ENCODE measurements at regions not wholly inside any gene's neighbourhood (a gene's known extent, or its start where the extent isn't known, plus 50 kb on each side); places are given as distances from the start of the nearest gene placed in this dataset.

DNA sequence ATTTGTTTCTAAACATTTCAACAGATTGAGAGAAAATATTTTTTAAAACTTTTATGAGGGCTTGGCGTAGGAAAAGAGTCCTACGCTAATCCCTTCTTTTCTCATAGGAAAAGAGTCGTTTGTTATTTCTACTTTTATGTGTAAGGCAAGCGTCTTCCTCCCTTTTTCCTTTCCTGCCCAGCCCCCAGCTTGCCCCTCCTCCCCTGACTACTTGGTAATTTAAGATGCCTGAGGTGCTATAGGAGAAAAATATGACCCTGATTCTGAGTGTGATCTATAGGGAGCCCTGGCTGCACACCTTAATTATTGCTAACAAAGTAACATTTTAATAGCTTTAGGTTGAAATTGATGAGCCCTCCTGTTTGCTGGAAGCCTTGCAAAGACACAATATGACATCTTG lies 373.6 kb downstream of the PBX1 start:
- DNase-seq, result no peak

DNA sequence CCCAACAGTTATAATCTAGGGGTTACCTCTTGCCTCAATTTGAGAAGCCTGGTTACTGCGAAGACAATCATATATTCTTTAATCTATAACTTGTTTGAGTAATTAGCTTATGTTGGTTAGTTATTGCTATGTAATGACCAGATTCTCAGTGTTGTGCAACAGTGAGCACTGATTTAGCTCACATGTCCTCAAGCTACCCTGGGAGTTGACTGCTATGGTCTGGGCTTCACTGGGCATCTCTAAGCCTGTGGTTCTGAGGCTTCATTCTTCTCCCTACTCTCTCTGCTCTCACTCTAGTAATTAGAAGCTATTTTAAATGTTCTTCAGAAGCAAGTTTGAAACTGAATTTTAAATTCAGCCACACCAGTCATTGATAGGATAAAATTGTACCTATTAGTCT lies 371.8 kb downstream of the PBX1 start:
- no peak for DNase-seq

DNA sequence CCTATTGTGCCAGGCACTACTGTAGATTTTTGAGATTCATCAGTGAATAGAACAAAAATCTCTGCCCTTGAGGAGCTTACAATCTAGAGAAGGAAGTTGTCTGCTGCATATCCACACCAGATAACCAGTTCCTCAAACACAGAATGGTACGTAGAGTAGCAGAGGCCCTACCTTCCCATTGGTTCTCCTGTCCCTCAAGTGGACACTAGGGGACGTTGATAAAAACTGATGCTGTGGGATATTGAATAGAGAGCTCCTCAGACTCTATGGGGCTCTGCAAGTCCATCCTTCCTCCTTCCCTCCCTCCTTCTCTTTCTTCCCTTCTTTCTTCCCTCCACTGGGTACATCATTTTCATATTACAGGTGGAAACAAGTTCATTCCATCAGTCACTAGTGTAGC lies 371.3 kb downstream of the PBX1 start:
- no peak for DNase-seq

DNA sequence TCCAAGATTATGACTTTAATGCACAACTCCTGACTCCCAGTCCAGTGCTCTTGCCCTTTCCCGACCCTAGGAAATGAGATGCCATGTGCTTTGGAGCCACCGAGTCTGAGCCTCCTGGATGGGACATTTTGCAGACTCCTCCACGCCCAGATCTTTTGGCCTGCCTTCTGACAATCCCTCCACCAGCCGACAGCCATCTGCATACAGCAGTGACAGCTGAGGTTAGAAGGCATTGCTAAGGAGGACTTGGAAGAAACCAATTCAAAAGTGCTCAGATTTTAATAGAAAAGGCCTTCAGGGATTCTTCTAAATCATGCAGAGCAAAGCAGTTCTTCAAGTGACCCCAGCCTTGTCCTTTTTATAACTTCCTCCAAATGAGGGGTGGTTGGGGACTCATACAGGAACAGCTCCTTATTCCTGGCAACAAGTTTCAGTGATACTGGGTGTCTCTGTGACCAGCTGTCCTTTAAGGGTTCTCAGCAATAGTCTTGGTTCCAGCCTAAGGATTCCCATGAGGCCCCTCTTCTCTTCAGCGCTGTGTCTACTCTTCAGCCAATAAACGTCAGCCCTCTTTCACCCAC lies 369.3 kb downstream of the PBX1 start:
- DNase-seq, result no peak

DNA sequence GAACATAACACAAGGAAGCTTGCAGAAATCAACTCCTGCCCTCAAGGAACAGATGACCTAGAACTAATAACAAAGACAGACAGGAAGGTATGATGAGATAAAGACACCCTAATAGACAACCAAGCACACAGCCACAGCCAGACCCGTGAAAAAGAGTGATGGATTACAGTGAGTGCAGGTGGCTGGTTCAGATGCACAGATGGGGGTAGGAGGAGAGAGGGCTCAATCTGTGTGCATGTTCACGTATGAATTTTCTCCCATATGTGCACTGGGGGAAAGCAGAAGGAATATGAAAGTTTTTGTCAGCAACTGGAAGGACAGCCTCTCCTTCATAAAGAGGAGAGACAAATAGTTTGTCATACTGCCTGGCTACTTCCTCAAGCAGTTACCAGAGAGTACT lies 367.1 kb downstream of the PBX1 start:
- no peak for DNase-seq

DNA sequence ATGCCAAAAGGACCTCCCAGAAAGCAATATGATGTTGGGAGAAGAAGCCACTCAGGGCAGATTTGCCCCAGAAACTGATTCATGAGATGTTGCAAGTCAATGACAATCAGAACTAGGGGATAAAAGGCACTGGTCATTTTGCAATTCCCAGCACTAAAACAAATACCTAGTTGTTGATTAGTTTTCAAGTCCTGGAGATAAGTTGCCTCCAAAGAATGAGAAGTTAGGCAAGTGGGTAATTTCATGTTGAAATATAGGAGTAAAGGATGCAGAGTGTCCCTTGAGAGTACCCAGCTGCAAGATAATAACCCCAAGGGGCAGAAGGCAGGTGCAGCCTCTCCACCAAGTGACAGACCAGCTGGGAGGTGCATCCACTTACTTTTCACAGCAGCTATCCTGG lies 363.6 kb downstream of the PBX1 start:
- DNase-seq, result no peak

DNA sequence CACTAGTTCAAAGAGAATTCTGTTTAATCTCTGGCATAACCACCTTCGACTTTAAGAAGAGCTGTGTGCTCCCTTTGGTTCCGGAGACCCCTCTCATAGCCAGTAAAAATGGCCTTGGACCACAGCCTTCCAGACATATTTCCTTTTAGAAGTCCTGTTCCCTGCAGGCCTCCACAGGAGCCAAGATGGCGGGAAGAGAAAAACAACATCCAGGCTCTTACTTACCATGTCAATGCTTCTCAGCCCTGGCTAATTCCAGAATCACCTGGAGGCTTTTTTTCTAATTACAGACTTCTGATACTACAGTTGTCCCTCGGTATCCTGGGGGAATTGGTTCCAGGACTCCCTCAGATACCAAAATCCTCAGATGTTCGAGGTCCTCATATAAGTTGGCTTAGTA lies 362.5 kb downstream of the PBX1 start:
- no peak for DNase-seq

DNA sequence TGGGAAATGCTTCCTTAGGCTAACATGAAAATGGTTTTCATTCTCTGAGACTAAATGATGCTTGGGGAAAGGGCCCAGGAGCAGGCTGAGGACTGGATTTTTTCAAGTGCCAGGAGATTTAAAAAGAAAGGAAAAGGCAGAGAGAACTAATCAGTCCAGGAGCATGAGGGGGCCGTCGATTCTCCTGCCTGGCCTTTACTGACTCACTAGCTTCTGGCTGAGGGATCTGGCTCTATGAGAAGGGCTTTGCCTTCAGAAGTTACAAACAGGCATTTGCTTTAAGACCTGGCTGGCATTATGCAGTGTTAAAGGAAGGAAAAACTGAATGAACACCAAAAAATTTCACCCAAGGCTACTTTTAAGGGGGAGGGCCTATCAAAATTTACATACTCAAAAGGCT lies 359.2 kb downstream of the PBX1 start:
- no peak for DNase-seq

DNA sequence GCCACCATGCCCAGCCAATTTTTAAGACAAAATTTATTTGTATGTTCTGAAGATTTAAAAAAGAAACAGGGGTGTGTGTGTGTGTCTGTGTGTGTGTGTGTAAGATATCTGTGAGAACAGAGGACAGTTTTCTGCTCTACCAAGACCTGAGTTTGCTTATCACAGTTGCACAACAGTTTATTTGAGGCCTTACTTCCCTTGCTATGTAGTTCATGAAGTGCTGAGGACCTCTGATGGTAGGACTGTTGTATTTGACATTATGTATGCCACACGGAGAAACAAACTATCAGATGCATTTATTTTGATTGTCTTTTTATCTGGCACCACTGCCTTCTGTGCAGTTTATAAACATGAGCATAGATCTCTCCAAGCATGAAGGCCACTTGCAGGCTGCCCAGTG lies 355.2 kb downstream of the PBX1 start:
- no peak for DNase-seq

DNA sequence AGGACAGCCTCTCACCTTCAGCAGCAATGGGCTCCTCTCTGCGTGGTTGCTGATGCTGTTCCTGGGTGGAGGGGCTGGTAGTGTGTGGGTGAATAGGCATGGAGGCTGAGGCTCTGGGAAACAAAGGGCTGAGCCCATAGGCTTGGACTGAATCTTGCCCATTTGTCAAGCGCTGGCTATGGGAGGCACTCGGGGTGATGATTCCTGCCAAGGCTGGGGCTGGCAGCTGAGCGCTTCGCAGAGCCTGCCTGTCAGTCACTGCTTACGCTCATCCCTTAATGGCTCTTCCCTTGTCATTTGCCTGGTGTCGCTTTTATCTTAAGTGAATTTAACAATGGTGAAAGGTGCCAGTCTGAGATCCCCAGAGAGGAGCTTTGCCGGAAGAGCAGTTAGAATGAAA lies 353.3 kb downstream of the PBX1 start:
- no peak for DNase-seq

DNA sequence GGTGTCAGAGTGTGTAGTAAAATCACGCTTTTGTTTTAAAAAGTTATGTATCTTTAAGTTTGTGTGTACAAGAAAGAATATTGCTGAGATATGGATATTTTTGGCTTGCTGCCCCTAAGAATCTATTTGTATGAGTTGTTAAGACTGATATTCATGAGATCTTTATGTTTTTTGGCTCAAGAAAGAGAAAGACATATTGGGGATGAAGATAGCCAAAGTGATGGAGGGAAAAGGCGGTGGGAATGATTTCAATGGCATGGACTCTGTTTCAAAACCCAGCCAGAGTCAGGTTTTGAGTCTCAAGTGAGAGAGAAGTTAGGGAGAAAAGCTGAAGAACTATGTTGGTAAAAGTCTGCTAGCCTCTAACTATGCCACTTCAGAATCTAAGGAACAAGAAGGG lies 351.7 kb downstream of the PBX1 start:
- DNase-seq, result no peak

DNA sequence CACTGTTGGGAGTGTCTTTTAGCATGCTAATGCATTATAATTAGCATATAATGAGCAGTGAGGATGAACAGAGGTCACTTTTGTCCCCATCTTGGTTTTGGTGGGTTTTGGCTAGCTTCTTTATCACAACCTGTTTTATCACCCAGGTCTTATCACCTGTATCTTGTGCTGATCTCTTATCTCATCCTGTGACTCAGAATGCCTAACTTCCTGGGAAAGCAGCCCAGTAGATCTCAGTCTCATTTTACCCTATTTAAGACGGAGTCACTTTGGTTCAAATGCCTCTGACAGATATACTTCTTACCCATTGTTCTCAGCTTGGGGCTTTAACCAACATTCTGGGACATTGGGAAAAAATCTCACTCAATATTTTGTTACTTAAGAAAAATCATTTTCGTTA lies 348.7 kb downstream of the PBX1 start:
- no peak for DNase-seq

DNA sequence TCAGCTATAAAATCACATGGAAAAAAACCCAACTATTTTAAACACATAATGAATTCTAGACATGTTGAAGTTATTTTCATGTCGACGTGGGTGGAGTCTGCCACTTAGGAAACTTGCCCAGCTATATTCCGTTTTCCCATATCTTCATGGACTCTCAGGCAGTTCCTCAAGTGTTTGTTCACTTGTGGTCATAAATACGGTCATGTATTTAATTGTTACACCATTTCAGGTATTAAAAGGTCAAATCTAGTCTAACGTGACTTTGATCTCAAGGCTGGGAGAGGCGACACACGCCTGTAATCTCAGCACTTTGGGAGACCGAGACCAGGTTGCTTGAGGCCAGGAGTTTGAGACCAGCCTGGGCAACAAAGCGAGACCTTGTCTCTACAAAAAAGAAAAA lies 346.9 kb downstream of the PBX1 start:
- DNase-seq, result no peak

DNA sequence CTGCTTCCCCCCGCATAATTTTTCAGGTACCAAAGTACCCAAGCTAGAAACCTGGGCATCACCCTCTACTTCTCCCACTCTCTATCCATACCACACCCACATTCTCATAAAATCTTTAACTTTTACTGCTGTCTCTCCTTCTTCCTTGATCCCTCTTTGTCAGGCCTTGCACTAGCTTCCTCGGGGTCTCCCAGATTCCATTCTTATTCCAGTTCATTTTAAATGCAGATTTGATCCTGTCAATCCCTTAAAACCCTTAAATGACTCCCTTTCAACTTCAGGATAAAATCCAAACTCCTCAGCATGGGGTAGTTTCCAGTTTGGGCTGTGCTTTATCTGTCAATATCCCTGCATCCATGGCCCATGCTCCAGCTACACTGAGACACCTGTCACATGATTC lies 343.5 kb downstream of the PBX1 start:
- DNase-seq, result no peak

All from activated CD4-positive, alpha-beta T cell treated with anti-CD3 and anti-CD28 coated beads for 4 hours (primary cell).